HL-60 (cell line): ENCODE measurements at regions not wholly inside any gene's neighbourhood (a gene's known extent, or its start where the extent isn't known, plus 50 kb on each side); places are given as distances from the start of the nearest gene placed in this dataset.

Experiments used
- GABPA ChIP-seq: IDR thresholded peaks from 2 replicates; pipeline ENCODE4 v1.6.1; 2012; ENCODE audit warnings: low read depth
- POLR2AphosphoS5 ChIP-seq: IDR thresholded peaks from 2 replicates; pipeline ENCODE4 v1.6.1; 2012; ENCODE audit warnings: low read depth
- TF ChIP-seq, protein P1 (sequence below): IDR thresholded peaks from one replicate; pipeline ENCODE4 v1.5.1; 2011; ENCODE audit warnings: low read length, control low read depth, inconsistent platforms; ENCODE audit not compliant: insufficient read depth
- TF ChIP-seq, protein P2 (sequence below): IDR thresholded peaks from 2 replicates; pipeline ENCODE4 v1.6.1; 2012; ENCODE audit warnings: low read depth; ENCODE audit not compliant: insufficient replicate concordance

DNA sequence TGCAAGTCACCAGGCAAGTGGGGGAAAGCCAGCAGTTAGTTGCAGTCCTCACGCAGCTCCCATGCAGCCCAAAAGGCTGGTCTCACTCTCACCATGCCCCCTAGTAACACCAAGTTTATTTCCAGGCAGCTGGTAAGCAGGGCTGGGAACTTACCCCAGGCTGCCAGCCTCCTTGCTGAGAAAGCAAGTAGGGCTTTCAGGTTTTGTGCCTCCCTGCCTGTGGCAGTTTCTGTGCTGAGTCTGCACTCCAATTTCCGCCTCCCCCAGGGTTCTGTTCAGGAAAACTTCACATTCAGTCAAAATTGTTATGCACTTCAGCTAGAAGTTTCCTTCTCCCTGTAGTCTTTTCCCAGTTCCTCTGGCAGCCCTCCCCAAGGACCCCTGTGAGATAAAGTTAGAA, 102.0 kb upstream of the SGIP1 start:
- TF ChIP-seq, protein P1, sequence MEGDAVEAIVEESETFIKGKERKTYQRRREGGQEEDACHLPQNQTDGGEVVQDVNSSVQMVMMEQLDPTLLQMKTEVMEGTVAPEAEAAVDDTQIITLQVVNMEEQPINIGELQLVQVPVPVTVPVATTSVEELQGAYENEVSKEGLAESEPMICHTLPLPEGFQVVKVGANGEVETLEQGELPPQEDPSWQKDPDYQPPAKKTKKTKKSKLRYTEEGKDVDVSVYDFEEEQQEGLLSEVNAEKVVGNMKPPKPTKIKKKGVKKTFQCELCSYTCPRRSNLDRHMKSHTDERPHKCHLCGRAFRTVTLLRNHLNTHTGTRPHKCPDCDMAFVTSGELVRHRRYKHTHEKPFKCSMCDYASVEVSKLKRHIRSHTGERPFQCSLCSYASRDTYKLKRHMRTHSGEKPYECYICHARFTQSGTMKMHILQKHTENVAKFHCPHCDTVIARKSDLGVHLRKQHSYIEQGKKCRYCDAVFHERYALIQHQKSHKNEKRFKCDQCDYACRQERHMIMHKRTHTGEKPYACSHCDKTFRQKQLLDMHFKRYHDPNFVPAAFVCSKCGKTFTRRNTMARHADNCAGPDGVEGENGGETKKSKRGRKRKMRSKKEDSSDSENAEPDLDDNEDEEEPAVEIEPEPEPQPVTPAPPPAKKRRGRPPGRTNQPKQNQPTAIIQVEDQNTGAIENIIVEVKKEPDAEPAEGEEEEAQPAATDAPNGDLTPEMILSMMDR, result no peak
- TF ChIP-seq POLR2AphosphoS5, result no peak
- TF ChIP-seq, protein P2, sequence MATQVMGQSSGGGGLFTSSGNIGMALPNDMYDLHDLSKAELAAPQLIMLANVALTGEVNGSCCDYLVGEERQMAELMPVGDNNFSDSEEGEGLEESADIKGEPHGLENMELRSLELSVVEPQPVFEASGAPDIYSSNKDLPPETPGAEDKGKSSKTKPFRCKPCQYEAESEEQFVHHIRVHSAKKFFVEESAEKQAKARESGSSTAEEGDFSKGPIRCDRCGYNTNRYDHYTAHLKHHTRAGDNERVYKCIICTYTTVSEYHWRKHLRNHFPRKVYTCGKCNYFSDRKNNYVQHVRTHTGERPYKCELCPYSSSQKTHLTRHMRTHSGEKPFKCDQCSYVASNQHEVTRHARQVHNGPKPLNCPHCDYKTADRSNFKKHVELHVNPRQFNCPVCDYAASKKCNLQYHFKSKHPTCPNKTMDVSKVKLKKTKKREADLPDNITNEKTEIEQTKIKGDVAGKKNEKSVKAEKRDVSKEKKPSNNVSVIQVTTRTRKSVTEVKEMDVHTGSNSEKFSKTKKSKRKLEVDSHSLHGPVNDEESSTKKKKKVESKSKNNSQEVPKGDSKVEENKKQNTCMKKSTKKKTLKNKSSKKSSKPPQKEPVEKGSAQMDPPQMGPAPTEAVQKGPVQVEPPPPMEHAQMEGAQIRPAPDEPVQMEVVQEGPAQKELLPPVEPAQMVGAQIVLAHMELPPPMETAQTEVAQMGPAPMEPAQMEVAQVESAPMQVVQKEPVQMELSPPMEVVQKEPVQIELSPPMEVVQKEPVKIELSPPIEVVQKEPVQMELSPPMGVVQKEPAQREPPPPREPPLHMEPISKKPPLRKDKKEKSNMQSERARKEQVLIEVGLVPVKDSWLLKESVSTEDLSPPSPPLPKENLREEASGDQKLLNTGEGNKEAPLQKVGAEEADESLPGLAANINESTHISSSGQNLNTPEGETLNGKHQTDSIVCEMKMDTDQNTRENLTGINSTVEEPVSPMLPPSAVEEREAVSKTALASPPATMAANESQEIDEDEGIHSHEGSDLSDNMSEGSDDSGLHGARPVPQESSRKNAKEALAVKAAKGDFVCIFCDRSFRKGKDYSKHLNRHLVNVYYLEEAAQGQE, result no peak
- no peak for TF ChIP-seq GABPA
